Urothelium cell line (cell line): ENCODE measurements at regions not wholly inside any gene's neighbourhood (a gene's known extent, or its start where the extent isn't known, plus 50 kb on each side); places are given as distances from the start of the nearest gene placed in this dataset.
"Not testable (repeated sequence)": the region's sequence is repeated elsewhere in the genome, so short reads cannot be mapped to it uniquely, and the experiment has no call there.

Source experiments
- DNase-seq: peaks from one replicate; pipeline ENCODE4 v3.0.0; 2011; ENCODE audit warnings: low spot score, mixed read lengths
- FAIRE-seq: peaks from 2 replicates; lab custom pipeline; 2011; peaks lifted over from hg19 to GRCh38; lab: Jason Lieb, UNC

DNA sequence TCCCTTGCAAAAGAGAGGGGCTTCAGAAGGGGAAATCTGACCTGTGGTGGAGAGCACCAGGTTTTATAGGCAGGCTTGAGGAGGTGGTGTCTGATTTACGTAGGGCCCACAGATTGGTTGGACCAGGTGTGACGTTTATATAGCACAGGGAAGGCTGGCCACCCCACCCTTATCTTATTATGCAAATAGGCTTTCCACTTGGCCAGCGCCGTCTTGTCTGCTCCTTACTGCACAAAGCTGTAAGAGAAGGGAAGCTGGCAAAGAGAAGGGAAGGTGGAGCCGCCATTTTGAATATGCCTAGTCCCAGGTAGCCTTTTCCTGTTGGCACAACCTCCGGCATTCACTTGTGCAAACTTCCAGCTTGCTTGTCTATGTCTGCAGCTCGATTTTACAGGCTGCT is 221.4 kb downstream of the GATA3 start:
- FAIRE-seq, result no peak
- DNase-seq, result no peak

DNA sequence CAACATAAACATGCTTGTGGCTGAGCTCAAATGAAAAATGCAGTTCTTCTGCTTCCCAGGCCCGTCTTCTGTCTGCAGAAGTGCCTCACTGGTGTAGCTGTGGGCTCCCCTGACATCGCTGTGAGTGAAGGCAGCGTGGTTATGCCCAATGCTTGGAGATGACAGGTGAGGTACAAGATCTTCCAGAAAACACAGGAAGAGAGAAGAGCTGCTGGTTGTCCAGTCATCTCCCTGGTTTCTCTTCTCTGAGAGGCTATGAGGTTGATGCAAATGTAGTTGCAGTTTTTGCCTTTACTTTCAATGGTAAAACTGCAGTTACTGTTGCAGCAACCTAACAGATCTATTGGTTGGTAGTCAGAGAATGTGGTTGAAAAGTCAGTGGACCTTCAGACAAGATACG is 223.6 kb downstream of the GATA3 start:
- FAIRE-seq (no peak), DNase-seq (no peak)

DNA sequence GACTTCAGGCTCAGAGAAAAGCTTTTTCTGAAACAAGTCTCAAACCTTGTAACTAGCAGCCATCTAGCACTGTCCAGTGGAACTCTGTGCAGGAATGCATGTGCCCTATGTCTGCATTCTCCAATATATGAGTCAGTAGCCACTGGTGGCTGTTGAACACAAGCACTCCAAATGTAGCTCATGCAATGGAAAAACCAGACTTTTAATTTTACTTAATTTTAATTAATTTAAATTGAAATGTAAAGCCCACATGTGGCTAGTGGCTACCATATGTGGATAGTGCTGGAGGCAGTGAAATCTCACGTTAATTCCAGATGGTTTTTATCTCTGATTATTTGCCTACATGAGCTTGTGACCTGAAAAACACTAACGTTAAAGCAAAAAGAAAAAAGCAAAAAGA is 225.1 kb downstream of the GATA3 start:
- DNase-seq (peak; percentile 72), FAIRE-seq (peak; percentile 48)

DNA sequence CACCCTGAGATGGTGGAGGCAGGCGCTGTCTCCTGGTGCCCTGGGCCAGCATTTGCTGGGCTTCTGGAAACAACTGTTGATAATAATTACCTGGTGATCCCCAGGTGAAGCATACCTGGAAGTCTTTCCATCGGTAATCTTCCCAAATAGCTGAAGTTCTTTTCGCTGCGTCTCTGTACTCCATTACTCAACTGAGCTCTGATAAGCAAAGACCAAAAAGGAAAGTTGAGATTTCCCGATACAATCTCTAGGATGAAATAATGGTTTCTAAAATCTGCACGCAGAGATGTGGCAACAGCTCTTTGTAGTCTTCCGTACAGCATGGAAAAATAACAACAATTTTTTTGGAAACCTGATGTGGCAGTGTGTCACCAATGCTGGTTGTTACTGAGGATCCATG is 226.5 kb downstream of the GATA3 start:
- FAIRE-seq (no peak), DNase-seq (no peak)

DNA sequence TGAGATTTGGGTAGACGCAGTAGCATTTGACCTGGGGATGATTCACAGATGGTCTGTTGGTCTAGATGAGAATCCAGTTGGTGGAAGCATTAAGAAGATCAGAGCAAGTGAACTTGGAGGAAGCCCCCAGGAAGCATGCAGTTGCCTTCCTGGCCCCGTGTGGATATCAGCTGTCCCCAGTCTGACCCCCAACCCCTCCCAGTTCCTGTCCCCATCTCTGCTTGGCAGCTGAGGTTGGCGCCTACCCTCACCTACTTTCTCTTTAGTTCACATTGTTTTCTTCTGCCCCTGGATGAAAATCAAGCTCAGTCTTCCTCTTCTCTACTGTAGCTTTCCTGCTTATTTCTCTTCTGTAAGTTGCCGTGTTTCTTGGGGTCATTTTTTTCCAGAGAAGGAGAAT is 227.9 kb downstream of the GATA3 start:
- no peak for FAIRE-seq

DNA sequence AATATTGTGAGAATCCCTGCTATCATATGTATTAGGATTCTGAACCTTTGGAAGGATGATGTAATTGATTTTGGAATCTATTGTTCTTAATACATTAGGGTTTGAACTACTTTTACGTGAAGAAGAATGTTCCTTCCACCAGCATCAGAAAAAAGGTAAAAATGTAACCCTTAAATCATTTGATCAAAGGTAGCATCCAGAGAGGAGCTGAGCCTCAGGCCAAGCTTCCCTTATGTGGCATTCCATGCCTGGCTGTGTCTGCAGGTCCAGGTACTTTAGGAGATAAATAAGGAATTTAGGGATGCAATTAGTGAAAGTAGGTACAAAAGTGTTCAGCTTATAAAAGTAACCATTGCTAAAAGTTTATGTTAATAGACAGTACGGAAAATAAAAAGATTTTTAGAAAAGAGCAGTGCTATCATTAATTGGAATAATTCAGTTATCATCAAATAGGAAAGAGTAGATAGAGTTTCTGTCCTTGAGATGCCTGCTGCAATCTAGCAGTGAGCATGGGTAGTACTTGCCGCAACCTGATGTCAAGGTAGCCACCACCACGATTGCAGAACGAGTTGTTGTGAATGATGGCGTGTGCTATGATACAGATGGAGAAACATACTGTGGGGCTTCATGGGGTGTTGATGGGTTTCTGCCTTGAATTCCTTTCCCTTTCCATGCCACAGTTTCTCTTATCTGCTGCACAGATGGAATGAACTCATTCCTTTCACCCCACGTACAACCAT is 228.8 kb downstream of the GATA3 start:
- FAIRE-seq, result no peak
- no peak for DNase-seq

More for the DNA sequence above, 227.9 kb downstream of the GATA3 start:
- DNase-seq, result no peak

DNA sequence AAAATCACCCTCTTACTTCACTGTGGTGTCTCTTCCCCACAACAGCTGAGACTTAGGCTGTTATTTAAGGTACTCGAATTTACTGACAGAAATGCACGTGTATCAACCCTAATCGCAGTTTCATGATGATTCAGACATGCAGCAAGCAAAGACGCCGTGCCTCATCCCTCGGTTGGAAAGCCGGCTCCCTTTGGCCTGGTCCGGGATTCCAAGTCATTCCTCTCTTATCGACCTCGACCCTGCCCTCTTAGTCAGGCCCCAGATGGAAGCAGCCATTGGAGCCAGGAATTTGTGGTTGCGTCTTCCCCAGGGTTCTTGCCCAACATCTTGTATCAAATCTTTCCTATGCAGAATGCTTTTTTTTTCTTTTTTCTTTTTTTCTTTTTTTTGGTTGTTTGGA is 229.5 kb downstream of the GATA3 start:
- DNase-seq (peak; percentile 7), FAIRE-seq (no peak)

DNA sequence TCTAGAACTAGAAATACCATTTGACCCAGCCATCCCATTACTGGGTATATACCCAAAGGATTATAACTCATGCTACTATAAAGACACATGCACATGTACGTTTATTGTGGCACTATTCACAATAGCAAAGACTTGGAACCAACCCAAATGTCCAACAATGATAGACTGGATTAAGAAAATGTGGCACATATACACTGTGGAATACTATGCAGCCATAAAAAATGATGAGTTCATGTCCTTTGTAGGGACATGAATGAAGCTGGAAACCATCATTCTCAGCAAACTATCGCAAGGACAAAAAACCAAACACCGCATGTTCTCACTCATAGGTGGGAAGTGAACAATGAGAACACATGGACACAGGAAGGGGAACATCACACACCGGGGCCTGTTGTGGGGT is 231.5 kb downstream of the GATA3 start:
- not testable (repeated sequence) for FAIRE-seq, DNase-seq

DNA sequence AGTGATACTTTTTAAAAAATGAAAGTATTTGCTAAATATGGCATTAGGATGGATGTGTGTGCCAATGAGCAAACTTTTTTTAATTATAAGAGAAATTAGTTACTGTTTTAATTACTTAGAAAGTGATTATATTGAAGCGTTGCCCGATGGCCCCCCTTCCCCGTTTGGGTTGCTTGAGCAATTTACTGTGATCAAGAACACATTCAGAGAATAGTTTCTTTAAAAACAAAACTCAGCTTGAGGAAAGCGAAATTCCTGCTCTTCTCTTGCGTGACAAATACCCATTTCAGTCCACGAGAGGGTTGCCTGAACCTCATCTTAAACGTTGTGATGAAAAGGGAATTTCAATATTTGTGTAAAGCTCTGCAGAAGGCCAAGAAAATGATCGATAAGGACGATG is 234.1 kb downstream of the GATA3 start:
- no peak for FAIRE-seq

DNA sequence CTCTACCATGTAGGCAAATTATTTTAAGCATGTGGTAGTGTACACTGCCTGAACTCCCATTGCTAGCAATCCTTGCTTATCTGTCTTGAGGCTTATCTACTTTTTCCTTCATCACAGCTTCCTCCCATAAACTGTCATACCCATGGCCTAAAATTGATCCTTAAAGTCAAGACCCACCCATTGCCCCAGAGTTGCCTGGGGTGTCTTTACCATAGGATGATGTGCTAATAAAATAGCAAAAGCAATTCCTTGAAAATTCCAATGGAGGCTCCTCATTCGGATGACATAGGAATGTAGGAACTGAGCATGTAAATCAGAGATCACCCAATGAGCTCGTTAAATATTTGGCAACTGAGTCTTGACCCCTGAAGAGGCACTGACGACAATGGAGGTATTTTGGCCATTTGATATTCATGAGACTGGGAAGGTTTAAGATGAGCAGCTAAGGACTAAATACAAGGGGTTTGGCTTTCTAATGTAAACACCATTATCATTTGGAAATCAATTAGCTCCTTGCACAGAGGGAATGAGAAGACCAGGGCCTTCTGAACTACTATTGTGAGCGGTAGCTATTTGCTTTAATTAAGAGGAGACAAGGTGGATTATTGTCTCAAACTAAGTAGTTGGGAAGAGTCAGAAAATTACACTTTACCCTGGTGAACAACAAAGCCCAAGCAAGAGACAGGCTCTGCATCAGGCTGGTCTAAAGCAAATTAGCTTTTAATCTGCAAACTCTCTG is 234.9 kb downstream of the GATA3 start:
- FAIRE-seq (peak; percentile 35), DNase-seq (no peak)

More for the DNA sequence above, 234.1 kb downstream of the GATA3 start:
- no peak for DNase-seq

DNA sequence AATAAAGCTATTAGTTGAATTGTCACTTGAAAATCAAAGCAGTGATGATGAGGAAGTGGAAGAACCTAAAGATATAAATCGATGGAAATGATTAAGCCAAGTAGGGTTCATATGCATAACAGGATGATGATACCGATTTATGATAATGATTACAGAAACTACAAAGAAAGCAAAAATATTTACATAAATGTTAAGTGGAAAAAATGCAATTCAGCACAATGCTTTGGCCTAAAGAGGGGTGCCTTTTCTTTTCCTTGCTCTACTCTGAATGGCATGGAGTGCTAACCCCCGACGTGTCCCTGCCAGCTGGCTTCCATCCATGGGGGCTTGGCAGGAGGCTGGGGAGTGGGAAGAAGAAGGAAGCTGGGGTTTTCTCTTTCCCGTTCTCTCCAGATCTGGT is 240.3 kb downstream of the GATA3 start:
- DNase-seq, result no peak
- FAIRE-seq, result no peak

DNA sequence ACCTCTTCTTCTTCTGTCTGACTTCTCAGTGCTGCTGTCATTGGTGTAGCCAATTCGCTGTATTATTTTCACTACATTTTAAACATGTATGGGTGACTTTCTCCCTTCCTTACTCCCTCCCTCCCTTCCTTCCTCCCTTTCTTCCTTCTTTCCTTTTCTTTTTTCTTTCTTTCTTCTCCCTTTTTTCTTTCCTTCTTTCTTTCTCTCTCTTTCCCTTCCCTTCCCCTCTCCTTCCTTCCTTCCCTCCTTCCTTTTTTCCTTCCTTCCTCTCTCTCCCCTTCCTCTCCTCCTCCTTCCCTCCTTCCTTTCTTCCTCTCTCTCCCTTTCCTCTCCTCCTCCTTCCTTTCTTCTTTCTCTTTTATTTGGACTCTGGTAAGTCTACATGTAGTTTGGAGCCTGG is 240.8 kb downstream of the GATA3 start:
- DNase-seq, result no peak
- FAIRE-seq, result no peak

DNA sequence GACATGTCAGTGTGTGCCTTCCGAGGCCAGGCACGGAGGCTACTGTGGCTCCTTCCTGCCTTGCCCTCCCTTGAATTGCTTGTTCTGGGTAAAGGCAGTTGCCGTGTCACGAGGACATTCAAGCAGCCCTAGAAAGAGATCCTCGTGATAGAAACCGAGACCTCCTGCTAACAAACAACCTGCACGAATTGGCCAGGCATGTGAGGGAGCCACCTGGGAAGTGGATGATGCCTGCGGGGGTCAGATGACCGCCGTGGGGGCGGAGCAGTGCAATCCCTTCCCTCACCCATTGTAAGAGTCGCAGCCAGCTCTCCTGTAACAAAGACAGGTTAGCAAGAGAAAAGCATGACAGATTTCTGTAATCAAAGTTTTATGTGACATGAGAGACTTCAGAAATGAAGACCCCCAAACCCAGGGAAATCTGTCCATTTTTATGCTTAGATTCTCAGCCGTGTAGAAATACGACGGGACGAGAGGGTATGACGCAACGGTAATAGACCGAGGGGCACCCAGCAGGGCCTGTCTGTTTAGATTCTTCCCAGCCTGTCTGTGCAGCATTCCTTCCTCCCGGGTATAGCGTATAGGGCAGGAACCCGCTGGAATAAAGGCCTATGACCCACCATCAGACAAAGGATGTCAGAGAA is 241.7 kb downstream of the GATA3 start:
- DNase-seq (no peak), FAIRE-seq (no peak)

DNA sequence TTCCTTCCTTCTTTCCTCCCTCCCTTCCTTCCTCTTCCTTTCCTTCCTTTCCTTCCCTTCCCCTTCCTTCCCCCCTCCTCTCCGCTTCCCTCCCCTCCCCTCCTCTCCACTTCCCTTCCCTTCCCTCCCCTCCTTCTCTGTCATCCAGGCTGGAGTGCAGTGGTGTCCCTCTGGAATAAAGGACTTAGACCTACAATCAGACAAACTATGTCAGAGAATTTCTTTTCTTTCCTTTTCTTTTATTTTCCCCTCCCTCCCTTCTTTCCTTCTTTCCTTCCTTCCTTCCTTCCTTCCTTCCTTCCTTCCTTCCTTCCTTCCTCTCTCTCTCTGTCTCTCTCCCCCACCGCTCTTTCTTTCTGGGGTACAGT is 242.2 kb downstream of the GATA3 start:
- no peak for DNase-seq
- no peak for FAIRE-seq

DNA sequence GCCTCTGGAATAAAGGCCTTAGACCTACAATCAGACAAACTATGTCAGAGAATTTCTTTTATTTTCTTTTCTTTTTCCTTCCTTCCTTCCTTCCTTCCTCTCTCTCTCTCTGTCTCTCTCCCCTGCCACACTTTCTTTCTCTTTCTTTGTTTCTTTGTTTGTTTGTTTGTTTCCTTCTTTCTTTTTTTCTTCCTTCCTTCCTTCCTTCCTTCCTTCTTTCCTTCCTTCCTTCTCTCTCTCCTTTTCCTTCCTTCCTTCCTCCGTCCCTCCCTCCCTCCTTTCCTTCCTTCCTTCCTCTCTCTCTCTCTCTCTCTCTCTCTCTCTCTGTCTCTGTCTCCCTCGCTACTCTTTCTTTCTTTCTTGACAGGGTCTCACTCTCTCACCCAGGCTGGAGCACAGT is 242.6 kb downstream of the GATA3 start:
- no peak for FAIRE-seq
- DNase-seq, result no peak

DNA sequence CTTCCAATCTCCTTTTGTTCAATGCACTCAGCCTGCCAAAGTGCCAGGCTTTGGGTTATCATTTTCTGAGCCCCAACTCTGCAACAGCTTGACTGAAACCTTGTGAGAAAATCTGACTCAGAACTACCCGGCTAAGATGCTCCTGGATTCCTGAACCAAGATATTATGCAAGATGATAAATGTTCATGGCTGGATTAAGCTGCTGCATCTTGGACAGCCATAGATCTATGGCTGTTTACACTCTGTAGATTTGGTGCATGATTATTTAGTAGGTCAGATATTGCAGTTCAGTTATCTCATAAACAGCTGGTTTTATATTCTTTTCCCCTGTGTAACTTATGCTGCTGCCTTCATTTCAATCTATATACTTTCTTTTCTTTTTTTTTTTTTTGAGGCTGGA is 243.5 kb downstream of the GATA3 start:
- FAIRE-seq (no peak), DNase-seq (no peak)

DNA sequence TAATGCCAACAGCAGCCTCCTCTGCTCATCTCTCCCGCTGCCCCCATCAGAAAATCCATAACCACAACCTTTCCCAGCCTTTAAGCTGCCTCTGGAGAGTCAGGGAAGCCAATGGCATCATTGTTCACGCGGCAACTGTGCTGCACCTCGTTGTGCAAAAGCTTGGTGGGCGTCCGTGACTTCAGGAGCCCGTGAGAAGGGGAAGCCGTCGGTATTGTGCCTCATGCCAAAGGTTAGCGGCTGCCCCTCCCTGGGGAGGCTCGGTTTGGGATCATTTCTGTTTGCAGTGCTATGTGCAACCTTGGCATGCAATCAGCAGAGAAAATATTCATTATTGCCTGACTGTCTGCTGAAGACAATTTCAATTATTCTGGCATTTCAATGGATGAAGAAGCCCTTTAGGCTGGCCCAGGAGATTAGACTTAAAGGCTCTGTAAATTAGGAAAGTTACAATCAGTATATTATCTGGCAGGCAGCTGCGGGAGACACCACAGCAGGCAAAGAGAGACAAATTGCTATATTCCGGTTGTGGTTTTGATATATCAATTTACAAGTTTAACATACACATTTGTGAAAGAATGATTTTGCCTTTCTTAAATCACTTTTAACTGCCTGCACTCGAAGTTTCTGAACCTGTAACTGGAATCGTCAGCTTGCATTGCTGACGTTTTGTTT is 244.5 kb downstream of the GATA3 start:
- DNase-seq (no peak), FAIRE-seq (no peak)

DNA sequence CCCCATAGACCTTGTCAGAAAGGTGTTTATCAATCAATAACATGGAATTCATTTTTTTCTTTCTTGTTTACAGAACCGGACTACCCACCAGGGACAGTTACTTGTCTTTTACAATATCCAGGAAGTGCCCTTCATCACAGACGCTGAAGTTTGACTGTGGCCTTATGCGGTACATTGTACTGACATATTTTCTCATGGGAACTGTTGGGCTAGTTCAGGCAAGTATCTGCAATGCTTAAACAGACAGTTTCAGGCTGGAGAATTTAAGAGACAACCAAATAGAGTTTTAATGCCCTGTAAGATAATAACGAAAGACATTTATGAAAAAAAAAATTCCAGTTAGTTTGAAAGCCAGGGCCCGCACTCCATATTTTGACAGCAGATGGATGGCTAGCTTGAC is 246.4 kb downstream of the GATA3 start:
- no peak for FAIRE-seq
- DNase-seq, result no peak

DNA sequence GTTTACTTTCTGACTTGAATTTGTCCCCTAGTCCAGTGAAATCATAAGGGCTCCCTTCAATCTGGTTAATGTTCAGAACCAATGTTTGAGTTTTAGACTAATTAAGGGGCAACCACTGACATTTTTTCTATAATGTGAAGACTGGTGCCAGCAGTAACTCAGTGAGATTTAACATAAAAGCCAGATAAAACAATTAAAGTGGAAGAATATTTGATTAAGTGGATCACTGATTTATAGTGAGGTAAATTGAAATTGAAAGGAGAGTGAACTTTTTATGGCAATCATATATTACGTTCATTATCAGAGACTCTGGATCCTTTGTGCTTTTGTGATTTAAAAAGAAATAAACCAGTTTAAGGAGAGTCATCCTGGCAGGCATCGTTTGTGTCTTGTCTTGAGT is 246.8 kb downstream of the GATA3 start:
- no peak for DNase-seq
- no peak for FAIRE-seq

DNA sequence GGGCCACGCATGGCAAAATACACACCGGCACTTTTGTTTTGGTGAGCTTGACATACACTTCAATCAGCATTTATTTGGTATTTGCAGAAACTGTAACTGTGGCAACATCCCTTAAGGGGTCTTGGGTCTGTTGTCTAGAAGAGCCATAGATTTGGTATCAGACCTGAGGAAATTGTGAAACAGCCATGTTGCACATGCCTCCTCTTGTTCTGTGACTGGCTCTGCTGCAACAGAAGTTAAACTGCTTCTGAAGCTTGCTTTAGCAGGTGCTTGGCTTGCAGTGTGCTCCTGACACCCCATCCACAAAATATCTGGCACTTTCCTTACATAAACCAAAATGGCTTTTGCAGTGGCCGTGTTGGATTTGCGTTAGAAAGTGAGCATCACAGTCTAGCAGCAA is 247.3 kb downstream of the GATA3 start:
- FAIRE-seq, result no peak
- no peak for DNase-seq

DNA sequence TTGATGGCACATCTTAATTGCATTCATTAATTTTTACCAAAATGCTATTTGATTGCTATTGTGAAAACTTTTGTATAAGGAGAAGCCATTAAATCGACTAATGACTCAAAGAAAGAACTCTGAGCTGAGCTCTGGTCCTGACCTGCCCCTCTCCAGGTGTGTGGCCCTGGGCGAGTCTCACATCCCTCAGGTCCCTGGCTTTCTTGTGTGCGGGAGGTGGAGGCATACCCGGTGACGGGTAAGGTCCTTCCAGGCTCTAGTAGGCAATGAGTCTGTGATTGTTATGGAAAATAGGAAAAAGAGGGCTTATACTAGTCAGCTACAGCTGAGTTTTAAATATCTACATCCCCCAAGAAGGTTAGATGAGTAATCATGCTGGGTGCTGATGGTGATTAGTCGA is 248.1 kb downstream of the GATA3 start:
- no peak for FAIRE-seq
- DNase-seq, result no peak

DNA sequence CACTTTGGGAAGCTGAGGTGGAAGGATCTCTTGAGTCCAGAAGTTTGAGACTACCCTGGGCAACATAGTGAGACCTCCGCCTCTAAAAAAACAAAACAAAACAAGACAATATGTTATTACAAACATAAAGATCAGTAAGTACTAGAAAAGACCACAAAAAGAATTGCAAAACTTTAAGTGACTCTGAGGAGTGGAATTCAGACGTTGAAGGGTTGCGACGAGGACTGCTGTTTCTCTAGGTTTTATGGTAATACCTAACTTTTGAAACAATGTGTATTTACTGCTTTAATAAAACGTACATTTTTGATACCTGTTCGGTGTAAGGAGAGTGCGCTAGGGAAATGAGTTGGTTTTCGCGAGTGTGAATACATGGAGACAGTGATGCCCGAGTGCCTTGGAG is 250.4 kb downstream of the GATA3 start:
- FAIRE-seq, result no peak

More for the DNA sequence above, 250.4 kb downstream of the GATA3 start:
- DNase-seq, result no peak
